ENCODE measurements at regions not wholly inside any gene's neighbourhood (a gene's known extent, or its start where the extent isn't known, plus 50 kb on each side); places are given as distances from the start of the nearest gene placed in this dataset.

DNA sequence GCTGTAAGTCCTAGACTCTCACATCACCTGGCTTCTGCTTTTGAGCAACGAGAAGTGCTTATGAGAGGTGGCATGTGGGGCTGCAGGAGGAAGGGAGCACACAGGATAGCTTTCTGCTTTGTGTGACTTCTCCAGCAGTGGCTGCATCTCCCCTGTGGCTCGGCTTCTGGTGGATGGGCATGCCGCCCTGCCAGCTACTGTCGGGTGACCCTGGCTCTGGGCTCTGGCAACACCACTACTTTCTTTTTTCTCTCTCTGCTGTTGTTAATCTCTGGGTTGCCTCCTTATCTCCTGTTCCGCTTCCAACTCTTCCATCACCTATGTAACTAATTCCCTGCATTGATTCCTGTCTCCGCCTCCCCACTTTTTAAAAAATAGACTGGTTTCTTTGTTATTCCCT is 209.1 kb upstream of the DAAM1 start:
- WGBS (ENCODE audit: low lambda C conversion rate), result 82% methylated on average over 6 of the region's 6 CpGs
- H3K27me3 ChIP-seq (ENCODE audit: insufficient read depth), result no peaks in the 10 kb centered on the region
- ChIA-PET CTCF (interaction anchor here (1.6 kb wide), 1 partner anchor 13 kb away, joined by 5 read pairs; no protein-coding TSS in a partner anchor), POLR2A (no interaction called here)
- no peak for DNase-seq
- no peak overlapping the region for H3K27ac ChIP-seq (ENCODE audit: low read depth in 2 of 2, low read length in 1 of 2)
- no peak overlapping the region for H3K4me3 ChIP-seq (ENCODE audit: low read depth in 2 of 2, low read length in 1 of 2)
- H3K9me3 ChIP-seq, result no peaks in the 10 kb centered on the region
- H3K9ac ChIP-seq, result no peak overlapping the region
- TF ChIP-seq RFX5 (IDR thresholded peaks at IDR 0.05; ENCODE audit: low read length) (no peak), EP300 (IDR thresholded peaks at IDR 0.05; ENCODE audit: borderline replicate concordance in 1 of 2, low read depth in 1 of 2, low read length in 1 of 2) (no peak), POLR2AphosphoS5 (IDR thresholded peaks at IDR 0.05; ENCODE audit: low read depth, low read length) (no peak), PBX3 (IDR thresholded peaks at IDR 0.05) (no peak), CHD2 (IDR thresholded peaks at IDR 0.05; ENCODE audit: low read length, partially characterized antibody) (no peak), RCOR1 (IDR thresholded peaks at IDR 0.05; ENCODE audit: low read length) (no peak), MXI1 (IDR thresholded peaks at IDR 0.05; ENCODE audit: low read depth, low read length) (no peak), NRF1 (IDR thresholded peaks at IDR 0.05; ENCODE audit: low read depth, low read length) (no peak), RXRA (IDR thresholded peaks at IDR 0.05; ENCODE audit: borderline replicate concordance, low read depth) (no peak), RAD21 (IDR thresholded peaks at IDR 0.05; ENCODE audit: low read length) (no peak), SMC3 (IDR thresholded peaks at IDR 0.05; ENCODE audit: low read depth, low read length) (no peak), FOXJ3 (CRISPR knock-in tag; IDR thresholded peaks at IDR 0.05) (no peak), GATA2 (CRISPR knock-in tag; IDR thresholded peaks at IDR 0.05) (no peak), EZH2phosphoT487 (IDR thresholded peaks at IDR 0.05; ENCODE audit: borderline replicate concordance, low read depth) (no peak), MAX (IDR thresholded peaks at IDR 0.05; ENCODE audit: low read depth) (no peak), FOXM1 (IDR thresholded peaks at IDR 0.05; ENCODE audit: low read depth) (no peak)
- TF ChIP-seq, protein P1, sequence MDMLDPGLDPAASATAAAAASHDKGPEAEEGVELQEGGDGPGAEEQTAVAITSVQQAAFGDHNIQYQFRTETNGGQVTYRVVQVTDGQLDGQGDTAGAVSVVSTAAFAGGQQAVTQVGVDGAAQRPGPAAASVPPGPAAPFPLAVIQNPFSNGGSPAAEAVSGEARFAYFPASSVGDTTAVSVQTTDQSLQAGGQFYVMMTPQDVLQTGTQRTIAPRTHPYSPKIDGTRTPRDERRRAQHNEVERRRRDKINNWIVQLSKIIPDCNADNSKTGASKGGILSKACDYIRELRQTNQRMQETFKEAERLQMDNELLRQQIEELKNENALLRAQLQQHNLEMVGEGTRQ (IDR thresholded peaks at IDR 0.05; ENCODE audit: borderline replicate concordance, low read depth, low read length), result no peak
- no peaks in the 10 kb centered on the region for H4K20me1 ChIP-seq (ENCODE audit: insufficient read depth)
- no peak overlapping the region for H2AFZ ChIP-seq (ENCODE audit: low read depth)
- H3K4me1 ChIP-seq (ENCODE audit: control insufficient read depth in 1 of 2, insufficient read depth in 2 of 2, low read depth in 1 of 2, low read length in 1 of 2), result no peaks in the 10 kb centered on the region
- no peaks in the 10 kb centered on the region for H3K9me2 ChIP-seq
- no peaks in the 10 kb centered on the region for H3F3A ChIP-seq (replicated peaks; ENCODE audit: insufficient read depth)
- no peaks in the 10 kb centered on the region for H3K36me3 ChIP-seq (replicated peaks in 1 of 2; ENCODE audit: control insufficient read depth in 1 of 2, insufficient read depth in 2 of 2, low read length in 1 of 2)
- no peak overlapping the region for H3K4me2 ChIP-seq
- no peaks in the 10 kb centered on the region for H3K79me2 ChIP-seq (ENCODE audit: insufficient read depth)

- TF ChIP-seq ELF1 (IDR thresholded peaks at IDR 0.05) (no peak), ZBTB33 (IDR thresholded peaks at IDR 0.05; ENCODE audit: borderline replicate concordance, low read depth) (no peak), POLR2AphosphoS5 (IDR thresholded peaks at IDR 0.05; ENCODE audit: low read depth, low read length) (no peak), GATA2 (CRISPR knock-in tag; IDR thresholded peaks at IDR 0.05) (no peak), YY1 (IDR thresholded peaks at IDR 0.05; ENCODE audit: low read depth) (no peak), NFIC (IDR thresholded peaks at IDR 0.05; ENCODE audit: borderline replicate concordance) (no peak), RXRA (IDR thresholded peaks at IDR 0.05; ENCODE audit: borderline replicate concordance, low read depth) (no peak), MEF2A (IDR thresholded peaks at IDR 0.05; ENCODE audit: borderline replicate concordance, low read depth) (no peak), USF1 (IDR thresholded peaks at IDR 0.05; ENCODE audit: borderline replicate concordance, low read depth) (no peak), RAD21 (IDR thresholded peaks at IDR 0.05; ENCODE audit: low read length) (no peak), JUND (IDR thresholded peaks at IDR 0.05) (no peak), EP300 (IDR thresholded peaks at IDR 0.05; ENCODE audit: borderline replicate concordance in 1 of 2, low read depth in 1 of 2, low read length in 1 of 2) (no peak), FOSL2 (IDR thresholded peaks at IDR 0.05; ENCODE audit: borderline replicate concordance, low read depth) (no peak), NRF1 (IDR thresholded peaks at IDR 0.05; ENCODE audit: low read depth, low read length) (no peak)
- CTCF ChIA-PET, result interaction anchor here (0.8 to 1.2 kb wide), 2 partner anchors 22 to 97 kb away, joined by 3 to 4 read pairs; no protein-coding TSS in a partner anchor
- no peak overlapping the region for H3K27ac ChIP-seq (ENCODE audit: low read depth in 2 of 2, low read length in 1 of 2)
- no peaks in the 10 kb centered on the region for H3K36me3 ChIP-seq (replicated peaks in 1 of 2; ENCODE audit: control insufficient read depth in 1 of 2, insufficient read depth in 2 of 2, low read length in 1 of 2)
- H3F3A ChIP-seq (replicated peaks; ENCODE audit: insufficient read depth), result no peaks in the 10 kb centered on the region
- no peaks in the 10 kb centered on the region for H3K79me2 ChIP-seq (ENCODE audit: insufficient read depth)
- no peaks in the 10 kb centered on the region for H3K9me2 ChIP-seq
- POLR2A ChIA-PET, result no interaction called here
- H3K4me3 ChIP-seq (ENCODE audit: low read depth in 2 of 2, low read length in 1 of 2), result no peak overlapping the region
- no peaks in the 10 kb centered on the region for H3K9me3 ChIP-seq
- no peaks in the 10 kb centered on the region for H4K20me1 ChIP-seq (ENCODE audit: insufficient read depth)
- H2AFZ ChIP-seq (ENCODE audit: low read depth), result no peak overlapping the region
- no peaks in the 10 kb centered on the region for H3K4me1 ChIP-seq (ENCODE audit: control insufficient read depth in 1 of 2, insufficient read depth in 2 of 2, low read depth in 1 of 2, low read length in 1 of 2)
- no peaks in the 10 kb centered on the region for H3K27me3 ChIP-seq (ENCODE audit: insufficient read depth)
- DNase-seq, result no peak
- no peak overlapping the region for H3K4me2 ChIP-seq
- H3K9ac ChIP-seq, result no peak overlapping the region
- 94% methylated on average over 1 of the region's 1 CpG for WGBS (ENCODE audit: low lambda C conversion rate)
Observed at GRCh38 chr14:58981840-58982239, 206.6 kb upstream of the DAAM1 start.
